Cardiac fibroblast (primary cell): ENCODE measurements at regions not wholly inside any gene's neighbourhood (a gene's known extent, or its start where the extent isn't known, plus 50 kb on each side); places are given as distances from the start of the nearest gene placed in this dataset.
A peak's percentile ranks its signal among the peaks of the same experiment; 100 is the strongest.

ENCODE experiments used
- DNase-seq, 2 donors: peaks; one replicate each; pipeline versions ENCODE4 v3.0.0 to v3.0.0-alpha.2; 2010; ENCODE audit warnings: low read depth in 2 of 2
- H3K4me3 ChIP-seq, 2 donors: replicated peaks in 1 of 2; 1 replicate in 1 of 2; 2 replicates in 1 of 2; pipeline ENCODE4 v1.5.1; 2011; ENCODE audit warnings: low read depth in 2 of 2, low read length in 2 of 2, mild to moderate bottlenecking in 2 of 2, moderate library complexity in 1 of 2
- TF ChIP-seq, protein P1 (sequence below): IDR thresholded peaks from one replicate; pipeline ENCODE4 v1.5.1; 2011; ENCODE audit warnings: low read depth, mild to moderate bottlenecking, low read length, inconsistent platforms

DNA sequence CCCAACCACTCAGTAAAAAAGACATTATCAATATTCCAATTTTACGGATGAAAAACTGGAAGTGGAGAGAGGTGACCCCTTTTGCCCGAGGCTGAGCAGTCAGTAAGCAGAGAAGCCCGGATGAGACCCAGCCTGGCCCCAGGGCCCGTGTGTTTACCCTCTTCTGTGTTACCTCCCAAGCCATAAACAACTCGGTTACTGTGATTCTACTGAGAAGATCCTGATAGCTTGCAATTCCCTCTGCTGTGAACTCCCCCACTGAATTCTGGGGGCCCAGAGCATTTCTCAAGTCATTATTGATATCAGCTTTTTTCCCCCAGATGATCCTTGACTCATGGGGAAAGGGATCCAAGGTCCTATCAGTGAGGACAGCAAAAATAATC lies 482.6 kb upstream of the ERCC4 start:
- no peak overlapping the region for H3K4me3 ChIP-seq
- DNase-seq = no peak
- TF ChIP-seq, protein P1, sequence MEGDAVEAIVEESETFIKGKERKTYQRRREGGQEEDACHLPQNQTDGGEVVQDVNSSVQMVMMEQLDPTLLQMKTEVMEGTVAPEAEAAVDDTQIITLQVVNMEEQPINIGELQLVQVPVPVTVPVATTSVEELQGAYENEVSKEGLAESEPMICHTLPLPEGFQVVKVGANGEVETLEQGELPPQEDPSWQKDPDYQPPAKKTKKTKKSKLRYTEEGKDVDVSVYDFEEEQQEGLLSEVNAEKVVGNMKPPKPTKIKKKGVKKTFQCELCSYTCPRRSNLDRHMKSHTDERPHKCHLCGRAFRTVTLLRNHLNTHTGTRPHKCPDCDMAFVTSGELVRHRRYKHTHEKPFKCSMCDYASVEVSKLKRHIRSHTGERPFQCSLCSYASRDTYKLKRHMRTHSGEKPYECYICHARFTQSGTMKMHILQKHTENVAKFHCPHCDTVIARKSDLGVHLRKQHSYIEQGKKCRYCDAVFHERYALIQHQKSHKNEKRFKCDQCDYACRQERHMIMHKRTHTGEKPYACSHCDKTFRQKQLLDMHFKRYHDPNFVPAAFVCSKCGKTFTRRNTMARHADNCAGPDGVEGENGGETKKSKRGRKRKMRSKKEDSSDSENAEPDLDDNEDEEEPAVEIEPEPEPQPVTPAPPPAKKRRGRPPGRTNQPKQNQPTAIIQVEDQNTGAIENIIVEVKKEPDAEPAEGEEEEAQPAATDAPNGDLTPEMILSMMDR = no peak

- H3K4me3 ChIP-seq = no peak overlapping the region
- DNase-seq = no peak
- TF ChIP-seq, protein P1 = no peak
Observed at GRCh38 chr16:13438064-13438463, 481.9 kb upstream of the ERCC4 start.

- no peak for DNase-seq
- no peak overlapping the region for H3K4me3 ChIP-seq
- TF ChIP-seq, protein P1 = no peak
Observed at GRCh38 chr16:13439766-13440165, 480.2 kb upstream of the ERCC4 start.

- H3K4me3 ChIP-seq = no peak overlapping the region
- TF ChIP-seq, protein P1 = no peak
- DNase-seq = no peak
Observed at GRCh38 chr16:13441675-13442074, 478.3 kb upstream of the ERCC4 start.

DNA sequence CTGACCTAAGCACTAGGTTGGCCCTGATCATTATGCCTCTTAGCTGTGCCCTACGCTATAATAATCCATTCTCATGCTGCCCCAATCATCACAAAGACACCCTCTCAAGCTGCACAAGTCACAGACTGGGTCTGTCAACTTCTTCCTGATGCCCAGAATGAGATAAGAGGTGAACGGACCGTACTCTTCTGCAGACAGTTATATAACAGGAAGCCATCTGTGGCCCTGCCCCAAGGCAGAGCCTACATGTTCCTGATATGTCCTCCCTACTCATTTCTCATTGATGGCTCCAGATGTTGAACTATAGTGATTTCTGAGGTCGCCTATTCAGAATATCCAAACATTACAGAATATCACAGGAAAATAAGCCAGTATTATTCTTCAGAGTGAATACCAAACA lies 471.6 kb upstream of the ERCC4 start:
- H3K4me3 ChIP-seq = no peak overlapping the region
- TF ChIP-seq, protein P1 = no peak
- DNase-seq = no peak

GRCh38 chr16:13453325-13453724 lies 466.6 kb upstream of the ERCC4 start:
- TF ChIP-seq, protein P1 = no peak
- DNase-seq = no peak
- no peak overlapping the region for H3K4me3 ChIP-seq

GRCh38 chr16:13453938-13454553 lies 465.9 kb upstream of the ERCC4 start:
- H3K4me3 ChIP-seq = no peak overlapping the region
- TF ChIP-seq, protein P1 = no peak
- DNase-seq = peak in 1 of 2 donors; percentile 10
